ENCODE measurements at regions not wholly inside any gene's neighbourhood (a gene's known extent, or its start where the extent isn't known, plus 50 kb on each side); places are given as distances from the start of the nearest gene placed in this dataset.
A peak's percentile ranks its signal among the peaks of the same experiment; 100 is the strongest.
"Not testable (repeated sequence)": the region's sequence is repeated elsewhere in the genome, so short reads cannot be mapped to it uniquely, and the experiment has no call there.

GRCh38 chr1:65020774-65021173, 54.4 kb upstream of the JAK1 start:
- H3K27ac Mint-ChIP-seq = no peak overlapping the region
- DNase-seq (no peak), ATAC-seq (ENCODE audit: low read depth in 2 of 2) (no peak)
- H3K4me1 Mint-ChIP-seq = no peaks in the 10 kb centered on the region
- no peaks in the 10 kb centered on the region for H3K27me3 Mint-ChIP-seq
- H3K36me3 Mint-ChIP-seq = no peaks in the 10 kb centered on the region
- peak overlapping the region in 1 of 8 donors; percentile 26 for H3K4me3 Mint-ChIP-seq
- H3K9me3 Mint-ChIP-seq = no peaks in the 10 kb centered on the region

GRCh38 chr1:65021795-65022194, 55.4 kb upstream of the JAK1 start:
- H3K9me3 Mint-ChIP-seq = no peaks in the 10 kb centered on the region
- H3K4me1 Mint-ChIP-seq = peaks cover 0 to 3% (median 0%) of the 10 kb centered on the region in 3 donors
- H3K36me3 Mint-ChIP-seq = no peaks in the 10 kb centered on the region
- no peaks in the 10 kb centered on the region for H3K27me3 Mint-ChIP-seq
- no peak overlapping the region for H3K27ac Mint-ChIP-seq
- no peak for DNase-seq
- ATAC-seq (ENCODE audit: low read depth in 2 of 2) = no peak
- no peak overlapping the region for H3K4me3 Mint-ChIP-seq

- H3K4me3 Mint-ChIP-seq = no peak overlapping the region
- no peak for ATAC-seq (ENCODE audit: low read depth in 2 of 2)
- H3K9me3 Mint-ChIP-seq = no peaks in the 10 kb centered on the region
- H3K36me3 Mint-ChIP-seq = no peaks in the 10 kb centered on the region
- DNase-seq = no peak
- H3K27ac Mint-ChIP-seq = no peak overlapping the region
- H3K4me1 Mint-ChIP-seq = peaks cover 0 to 3% (median 0%) of the 10 kb centered on the region in 3 donors
- no peaks in the 10 kb centered on the region for H3K27me3 Mint-ChIP-seq
These were observed 55.9 kb upstream of the JAK1 start for GRCh38 chr1:65022216-65022615.

- ATAC-seq (ENCODE audit: low read depth in 2 of 2) (no peak), DNase-seq (no peak)
- Mint-ChIP-seq H3K36me3 (peaks cover 0 to 8% of the 10 kb centered on the region in 2 donors), H3K9me3 (peaks cover 0 to 8% (median 0%) of the 10 kb centered on the region in 7 donors), H3K4me1 (peaks cover 0 to 3% (median 0%) of the 10 kb centered on the region in 3 donors), H3K27me3 (no peaks in the 10 kb centered on the region), H3K4me3 (no peak overlapping the region), H3K27ac (no peak overlapping the region)
These were observed 59.4 kb upstream of the JAK1 start for GRCh38 chr1:65025794-65026193.

GRCh38 chr1:65026235-65026634, 59.9 kb upstream of the JAK1 start:
- no peak for DNase-seq
- ATAC-seq (ENCODE audit: low read depth in 2 of 2) = no peak
- Mint-ChIP-seq H3K9me3 (peaks cover 0 to 8% (median 0%) of the 10 kb centered on the region in 7 donors), H3K27ac (peak overlapping the region in 2 of 6 donors; percentile 18 to 22), H3K4me1 (peaks cover 0 to 3% (median 0%) of the 10 kb centered on the region in 3 donors), H3K27me3 (no peaks in the 10 kb centered on the region), H3K36me3 (peaks cover 0 to 8% of the 10 kb centered on the region in 2 donors), H3K4me3 (no peak overlapping the region)

GRCh38 chr1:65027666-65028358, 61.5 kb upstream of the JAK1 start:
- Mint-ChIP-seq H3K27ac (no peak overlapping the region), H3K4me3 (no peak overlapping the region), H3K4me1 (peaks cover 0 to 3% (median 0%) of the 10 kb centered on the region in 3 donors), H3K27me3 (no peaks in the 10 kb centered on the region), H3K9me3 (peaks cover 0 to 8% (median 0%) of the 10 kb centered on the region in 7 donors), H3K36me3 (peaks cover 0 to 8% of the 10 kb centered on the region in 2 donors)
- DNase-seq = no peak
- no peak for ATAC-seq (ENCODE audit: low read depth in 2 of 2)

- H3K27me3 Mint-ChIP-seq, H3K4me3 Mint-ChIP-seq, H3K27ac Mint-ChIP-seq: not testable (repeated sequence)
These were observed 63.1 kb upstream of the JAK1 start for GRCh38 chr1:65029434-65029833.

GRCh38 chr1:65034879-65035278, 68.5 kb upstream of the JAK1 start:
- DNase-seq; H3K27me3 Mint-ChIP-seq; H3K4me3 Mint-ChIP-seq; H3K36me3 Mint-ChIP-seq; ATAC-seq (ENCODE audit: low read depth in 2 of 2); H3K4me1 Mint-ChIP-seq; H3K27ac Mint-ChIP-seq; H3K9me3 Mint-ChIP-seq: not testable (repeated sequence)

More at GRCh38 chr1:65029434-65029833, 63.1 kb upstream of the JAK1 start:
- not testable (repeated sequence) for H3K36me3 Mint-ChIP-seq; ATAC-seq (ENCODE audit: low read depth in 2 of 2); H3K9me3 Mint-ChIP-seq; DNase-seq; H3K4me1 Mint-ChIP-seq

- Mint-ChIP-seq H3K4me3 (no peak overlapping the region), H3K27ac (peak overlapping the region in 1 of 6 donors; percentile 72), H3K4me1 (peaks cover 12 to 15% (median 13%) of the 10 kb centered on the region in 3 donors), H3K27me3 (no peaks in the 10 kb centered on the region), H3K9me3 (no peaks in the 10 kb centered on the region), H3K36me3 (no peaks in the 10 kb centered on the region)
- DNase-seq (no peak), ATAC-seq (ENCODE audit: low read depth in 2 of 2) (no peak)
These were observed 70.3 kb upstream of the JAK1 start for GRCh38 chr1:65036570-65037051.

- no peaks in the 10 kb centered on the region for H3K36me3 Mint-ChIP-seq
- DNase-seq = no peak
- H3K4me3 Mint-ChIP-seq = no peak overlapping the region
- no peaks in the 10 kb centered on the region for H3K9me3 Mint-ChIP-seq
- no peaks in the 10 kb centered on the region for H3K27me3 Mint-ChIP-seq
- H3K27ac Mint-ChIP-seq = no peak overlapping the region
- ATAC-seq (ENCODE audit: low read depth in 2 of 2) = no peak
- H3K4me1 Mint-ChIP-seq = peaks cover 14 to 19% (median 18%) of the 10 kb centered on the region in 3 donors
These were observed 72.7 kb upstream of the JAK1 start for GRCh38 chr1:65039066-65039465.

GRCh38 chr1:65039508-65039907, 73.2 kb upstream of the JAK1 start:
- no peak overlapping the region for H3K4me3 Mint-ChIP-seq
- ATAC-seq (ENCODE audit: low read depth in 2 of 2) (no peak), DNase-seq (no peak)
- H3K36me3 Mint-ChIP-seq = no peaks in the 10 kb centered on the region
- H3K27ac Mint-ChIP-seq = peak overlapping the region in 1 of 6 donors; percentile 16
- no peaks in the 10 kb centered on the region for H3K27me3 Mint-ChIP-seq
- H3K9me3 Mint-ChIP-seq = no peaks in the 10 kb centered on the region
- peaks cover 19 to 23% (median 21%) of the 10 kb centered on the region in 3 donors for H3K4me1 Mint-ChIP-seq

- peak overlapping the region in 1 of 6 donors; percentile 44 for H3K27ac Mint-ChIP-seq
- ATAC-seq (ENCODE audit: low read depth in 2 of 2) = no peak
- DNase-seq = no peak
- H3K4me3 Mint-ChIP-seq = peak overlapping the region in 1 of 8 donors; percentile 38
- no peaks in the 10 kb centered on the region for H3K36me3 Mint-ChIP-seq
- H3K27me3 Mint-ChIP-seq = no peaks in the 10 kb centered on the region
- no peaks in the 10 kb centered on the region for H3K9me3 Mint-ChIP-seq
- peaks cover 31 to 34% (median 32%) of the 10 kb centered on the region in 3 donors for H3K4me1 Mint-ChIP-seq
These were observed 76.1 kb upstream of the JAK1 start for GRCh38 chr1:65042467-65042866.

GRCh38 chr1:65044411-65044810, 78.1 kb upstream of the JAK1 start:
- Mint-ChIP-seq H3K36me3 (no peaks in the 10 kb centered on the region), H3K27me3 (no peaks in the 10 kb centered on the region), H3K4me1 (peaks cover 32 to 43% (median 36%) of the 10 kb centered on the region in 3 donors), H3K4me3 (peak overlapping the region in 1 of 8 donors; percentile 52), H3K27ac (no peak overlapping the region), H3K9me3 (no peaks in the 10 kb centered on the region)
- no peak for DNase-seq
- ATAC-seq (ENCODE audit: low read depth in 2 of 2) = no peak

GRCh38 chr1:65045022-65045817, 78.9 kb upstream of the JAK1 start:
- no peak for DNase-seq
- H3K4me3 Mint-ChIP-seq = no peak overlapping the region
- no peaks in the 10 kb centered on the region for H3K27me3 Mint-ChIP-seq
- no peak for ATAC-seq (ENCODE audit: low read depth in 2 of 2)
- H3K9me3 Mint-ChIP-seq = no peaks in the 10 kb centered on the region
- H3K27ac Mint-ChIP-seq = peak overlapping the region in 2 of 6 donors; percentile 37 to 73
- no peaks in the 10 kb centered on the region for H3K36me3 Mint-ChIP-seq
- H3K4me1 Mint-ChIP-seq = peaks cover 31 to 51% (median 43%) of the 10 kb centered on the region in 3 donors

All from naive B cell (primary cell).